NCI-H2196 (cell line): ENCODE measurements at regions not wholly inside any gene's neighbourhood (a gene's known extent, or its start where the extent isn't known, plus 50 kb on each side); places are given as distances from the start of the nearest gene placed in this dataset.
"Not testable (repeated sequence)": the region's sequence is repeated elsewhere in the genome, so short reads cannot be mapped to it uniquely, and the experiment has no call there.

ENCODE experiments used
- DNase-seq: peaks from one replicate; lab custom pipeline; 2025; ENCODE audit not compliant: unreplicated experiment; lab: John Stamatoyannopoulos, UW

DNA sequence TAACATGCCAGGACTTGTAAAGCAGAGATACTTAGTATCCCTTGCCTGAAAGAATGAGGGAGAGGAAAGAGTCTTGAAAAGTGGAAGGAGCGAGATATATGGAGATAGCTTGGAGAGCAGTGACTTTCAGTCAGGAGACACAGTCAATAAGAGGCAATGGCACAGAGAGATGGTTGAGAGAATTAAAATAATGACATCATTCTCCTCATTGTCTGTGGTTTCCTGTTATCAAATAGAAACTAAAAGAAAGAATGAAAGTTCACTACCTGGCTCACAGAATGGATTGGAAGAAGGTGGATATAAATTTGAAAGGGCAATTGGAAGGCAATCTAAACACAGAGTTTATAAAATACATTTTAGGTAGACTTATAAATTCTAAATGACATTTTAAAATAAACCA is 760.2 kb upstream of the AADAT start:
- DNase-seq = no peak

DNA sequence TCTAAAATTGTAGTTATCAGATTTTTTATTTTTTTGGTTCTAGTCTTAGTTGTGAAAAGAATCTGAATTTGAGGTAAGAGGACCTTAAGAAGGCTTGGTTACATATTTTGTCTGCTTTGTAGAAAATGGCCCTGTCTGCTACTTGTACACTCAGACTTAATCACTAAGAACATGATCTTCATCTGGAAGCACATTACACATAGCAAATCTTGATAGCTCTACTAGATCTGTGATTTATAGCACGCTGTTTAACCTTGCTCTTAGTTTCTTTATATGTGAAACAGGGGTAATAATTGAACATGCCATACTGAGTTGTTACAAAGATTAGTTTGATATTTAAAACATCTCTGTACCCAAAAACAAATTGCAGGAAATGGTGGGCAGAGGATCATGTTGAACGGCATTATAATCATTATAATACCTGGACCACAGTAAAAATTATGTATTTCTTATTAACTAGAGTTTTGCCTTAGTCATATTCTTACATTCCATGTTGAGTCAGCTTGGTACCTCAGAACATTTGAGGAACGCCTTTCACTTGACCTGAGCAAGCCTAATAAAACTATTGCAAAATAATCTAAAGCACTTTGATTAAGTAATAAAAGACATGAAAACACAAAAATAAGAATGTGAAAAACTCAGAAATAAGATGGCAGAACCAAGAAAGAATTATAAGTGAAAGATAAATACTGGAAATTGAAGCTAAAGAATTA is 738.0 kb upstream of the AADAT start:
- no peak for DNase-seq

DNA sequence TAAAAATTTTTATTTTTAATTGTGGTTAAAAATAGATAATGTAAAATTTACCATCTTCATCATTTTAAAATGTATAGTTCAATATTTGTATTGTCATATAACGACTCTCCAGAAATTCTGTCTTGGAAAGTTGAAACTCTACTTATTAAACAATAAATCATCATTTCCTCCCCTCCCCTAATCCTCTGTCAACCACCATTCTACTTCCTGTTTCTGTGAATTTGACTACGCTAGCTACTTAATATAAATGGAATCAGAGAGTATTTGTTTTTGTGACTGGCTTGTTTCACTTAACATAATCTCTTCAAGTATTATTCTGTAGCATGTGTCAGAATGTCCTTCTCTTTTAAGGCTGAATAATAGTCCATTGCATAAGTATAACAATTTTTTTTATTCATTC is 729.0 kb upstream of the AADAT start:
- no peak for DNase-seq

DNA sequence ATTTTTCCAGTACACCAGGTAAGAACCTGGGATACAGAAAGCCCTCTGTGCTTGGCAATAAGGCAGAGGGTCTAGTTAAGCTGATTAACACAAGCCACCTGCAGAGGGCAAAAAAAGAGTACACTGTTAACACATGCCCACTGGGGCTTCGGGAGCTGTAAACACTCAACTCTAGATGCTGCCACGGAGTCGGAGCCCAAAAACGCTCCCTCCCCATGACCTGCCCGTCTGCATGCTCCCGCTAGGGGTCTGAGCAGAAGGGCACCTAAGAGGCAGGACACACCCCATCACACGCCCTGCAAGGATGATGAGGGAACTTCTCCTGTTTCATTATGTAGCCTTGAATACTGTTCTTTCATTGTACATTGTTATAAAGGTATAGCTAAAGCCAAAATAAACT is 715.6 kb upstream of the AADAT start:
- no peak for DNase-seq

DNA sequence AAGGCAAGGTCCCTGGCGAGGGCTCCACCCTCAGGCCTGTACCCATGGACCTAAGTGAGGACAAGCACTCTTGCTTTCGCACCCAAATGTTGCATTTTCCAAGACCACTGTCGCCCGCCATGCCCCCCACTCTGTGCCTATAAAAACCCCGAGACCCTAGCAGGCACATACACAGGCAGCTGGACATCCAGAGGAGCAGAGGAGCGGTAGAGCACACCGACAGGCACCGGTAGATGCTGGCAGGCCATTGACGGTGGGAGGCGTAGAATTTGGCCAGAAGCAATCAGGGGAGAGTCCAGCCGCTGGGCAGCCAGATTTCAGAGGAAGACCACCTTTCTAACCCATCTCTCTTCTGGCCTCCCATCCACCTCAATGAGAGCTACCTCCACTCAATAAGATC is 715.2 kb upstream of the AADAT start:
- DNase-seq = no peak

DNA sequence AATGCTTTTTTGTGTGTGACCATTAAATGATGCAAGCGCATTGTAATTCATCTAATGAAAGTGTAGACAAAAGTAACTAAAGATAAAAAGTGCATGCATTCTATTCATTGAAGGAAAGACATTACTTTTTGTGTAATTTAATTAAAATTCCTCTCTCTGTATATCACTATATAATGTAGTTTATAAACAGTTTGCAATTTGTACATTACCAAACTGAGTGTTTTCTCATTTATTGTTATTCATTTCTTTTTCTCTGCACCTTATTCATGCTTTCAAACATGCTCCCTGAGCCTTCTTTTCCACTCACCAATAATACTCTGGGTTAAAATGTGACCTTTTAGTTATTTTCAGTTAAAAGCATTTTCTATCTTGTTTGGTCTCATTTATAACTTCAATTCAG is 713.7 kb upstream of the AADAT start:
- DNase-seq = no peak

DNA sequence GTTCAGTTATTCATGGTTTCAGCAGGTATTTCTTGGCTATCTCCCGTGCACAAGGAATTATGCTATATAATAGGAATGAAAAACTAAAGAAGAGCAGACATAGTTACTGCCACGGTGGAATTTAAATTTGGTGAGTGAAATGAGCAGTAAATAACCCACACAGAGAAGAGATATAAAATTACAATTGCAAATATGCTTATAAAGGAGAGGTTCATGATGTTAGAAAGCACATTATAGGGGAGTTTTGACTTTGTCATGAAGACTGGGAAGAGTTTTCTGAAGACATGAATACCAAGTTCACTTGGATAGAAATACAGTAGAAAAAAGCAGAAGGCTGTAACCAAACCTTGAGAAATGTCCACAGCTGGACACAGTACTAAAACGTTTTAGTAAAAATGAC is 712.0 kb upstream of the AADAT start:
- no peak for DNase-seq

DNA sequence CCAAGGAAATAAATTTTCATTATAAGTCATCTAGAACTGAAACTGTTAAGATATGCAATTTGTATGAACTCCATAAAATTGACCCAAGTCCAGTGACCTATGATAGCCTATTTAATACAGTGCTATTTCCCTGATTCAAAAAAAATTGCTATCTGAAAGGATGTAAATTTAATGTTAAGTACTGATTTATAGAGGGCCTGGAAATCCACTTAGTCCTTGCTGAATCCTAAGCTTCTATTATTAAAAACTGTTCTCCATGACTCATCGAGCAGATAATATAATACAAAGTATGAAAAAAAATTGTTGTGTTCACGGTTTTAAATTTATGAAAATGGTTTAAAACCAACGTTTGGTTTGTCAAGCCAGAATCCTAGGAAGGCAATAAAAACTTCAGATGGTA is 704.8 kb upstream of the AADAT start:
- DNase-seq = no peak

DNA sequence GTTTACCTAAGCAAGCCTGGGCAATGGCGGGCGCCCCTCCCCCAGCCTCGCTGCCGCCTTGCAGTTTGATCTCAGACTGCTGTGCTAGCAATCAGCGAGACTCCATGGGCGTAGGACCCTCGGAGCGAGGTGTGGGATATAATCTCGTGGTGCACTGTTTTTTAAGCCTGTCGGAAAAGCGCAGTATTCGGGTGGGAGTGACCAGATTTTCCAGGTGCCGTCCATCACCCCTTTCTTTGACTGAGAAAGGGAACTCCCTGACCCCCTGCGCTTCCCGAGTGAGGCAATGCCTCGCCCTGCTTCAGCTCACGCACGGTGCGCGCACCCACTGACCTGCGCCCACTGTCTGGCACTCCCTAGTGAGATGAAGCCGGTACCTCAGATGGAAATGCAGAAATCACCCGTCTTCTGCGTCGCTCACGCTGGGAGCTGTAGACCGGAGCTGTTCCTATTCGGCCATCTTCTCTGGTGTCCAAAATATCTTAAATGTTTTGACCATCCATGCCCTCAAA is 698.8 kb upstream of the AADAT start:
- not testable (repeated sequence) for DNase-seq

DNA sequence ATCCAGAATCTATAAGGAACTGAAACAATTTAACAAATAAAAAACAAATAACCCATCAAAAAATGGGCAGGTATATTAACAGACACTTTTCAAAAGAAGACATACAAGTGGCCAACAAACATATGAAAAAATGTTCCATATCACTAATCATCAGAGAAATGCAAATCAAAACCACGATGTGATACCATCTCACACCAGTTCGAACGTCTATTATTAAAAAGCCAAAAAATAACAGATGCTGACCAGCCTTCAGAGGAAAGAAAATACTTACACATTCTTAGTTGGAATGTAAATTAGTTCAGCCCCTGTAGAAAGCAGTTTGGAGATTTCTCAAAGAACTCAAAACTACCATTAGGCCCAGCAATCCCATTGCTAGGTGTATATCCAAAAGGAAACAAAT is 687.9 kb upstream of the AADAT start:
- no peak for DNase-seq

DNA sequence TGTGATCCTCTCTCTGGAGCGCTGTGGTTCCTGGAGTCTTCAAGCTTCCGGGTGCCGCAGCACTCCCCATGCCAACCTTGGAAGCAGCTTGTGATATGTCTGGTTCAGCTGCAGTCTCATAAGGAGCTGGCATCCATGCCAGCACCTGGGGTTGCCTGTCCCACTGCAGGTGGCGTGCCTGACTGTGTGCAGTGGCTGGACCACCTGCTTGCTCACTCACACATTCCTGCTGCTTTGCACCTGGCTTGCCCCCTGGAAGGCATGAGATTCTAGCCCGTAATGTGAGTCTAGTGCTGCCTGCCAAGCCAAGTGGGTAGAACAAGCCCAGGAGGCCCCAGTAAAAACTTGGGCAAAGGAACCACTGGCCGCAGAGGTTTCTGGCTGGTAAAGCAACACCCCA is 687.2 kb upstream of the AADAT start:
- no peak for DNase-seq

DNA sequence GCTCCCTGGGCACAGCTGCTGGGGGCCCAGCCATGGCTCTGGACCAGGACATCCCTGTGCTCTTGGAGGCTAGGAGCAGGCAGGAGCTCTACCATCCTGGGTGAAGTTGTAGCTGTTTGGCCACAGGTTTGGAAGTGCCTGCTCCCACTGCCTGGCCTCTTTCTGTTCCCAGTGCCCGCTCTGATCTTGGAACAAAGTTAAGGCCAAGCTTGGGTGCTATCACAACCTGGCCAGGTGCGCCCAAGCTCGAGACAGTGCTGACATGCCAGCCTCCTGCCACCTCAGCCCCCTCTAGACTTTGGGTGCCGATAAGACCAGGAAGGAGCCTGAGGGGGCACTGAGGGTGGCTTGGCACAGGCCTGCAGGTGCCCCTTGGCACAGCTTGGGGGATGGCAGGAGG is 686.1 kb upstream of the AADAT start:
- no peak for DNase-seq

DNA sequence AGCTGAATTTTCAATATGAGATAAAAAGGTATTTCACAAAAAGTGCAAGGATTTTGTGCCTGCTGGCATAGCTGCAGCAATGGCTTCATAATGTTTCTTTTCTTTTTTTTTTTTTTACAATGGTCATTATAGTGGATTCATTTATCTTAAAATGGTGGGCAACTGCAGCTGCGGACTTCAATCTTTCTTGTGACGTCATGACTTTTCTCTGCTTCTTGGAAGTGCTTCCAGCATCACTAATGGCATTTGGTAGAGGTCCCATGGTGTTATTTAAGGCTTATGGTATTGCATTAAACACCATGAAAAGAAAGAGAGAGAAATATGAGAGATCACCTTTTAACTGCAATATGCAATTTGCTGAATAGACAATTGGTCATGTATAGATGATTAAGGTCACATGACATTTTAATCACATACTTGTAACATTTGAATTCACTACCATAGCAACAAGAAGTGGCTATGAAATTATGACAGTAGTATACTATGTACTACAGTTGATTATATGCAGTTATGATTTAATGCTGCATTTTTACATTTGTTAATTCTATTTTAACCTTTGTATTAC is 684.0 kb upstream of the AADAT start:
- DNase-seq = no peak

DNA sequence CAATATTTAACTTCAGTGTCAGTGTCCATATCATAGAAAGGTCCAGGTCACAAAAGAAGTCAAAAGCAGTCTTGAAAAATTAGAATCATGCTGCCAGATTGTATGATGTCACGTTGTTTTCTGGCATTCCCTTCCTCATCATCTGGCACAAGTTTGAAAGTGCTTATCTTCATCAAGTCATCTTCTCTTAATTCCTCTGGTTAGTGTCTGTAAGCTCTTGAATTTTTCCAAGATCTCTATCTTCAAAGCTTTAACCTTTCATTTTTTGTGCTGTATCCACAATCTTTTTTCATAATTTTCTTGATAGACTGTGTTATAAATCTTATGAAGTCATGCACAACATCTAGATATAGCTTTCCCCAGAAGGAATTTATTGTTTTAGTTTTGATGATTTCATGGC is 682.7 kb upstream of the AADAT start:
- no peak for DNase-seq

DNA sequence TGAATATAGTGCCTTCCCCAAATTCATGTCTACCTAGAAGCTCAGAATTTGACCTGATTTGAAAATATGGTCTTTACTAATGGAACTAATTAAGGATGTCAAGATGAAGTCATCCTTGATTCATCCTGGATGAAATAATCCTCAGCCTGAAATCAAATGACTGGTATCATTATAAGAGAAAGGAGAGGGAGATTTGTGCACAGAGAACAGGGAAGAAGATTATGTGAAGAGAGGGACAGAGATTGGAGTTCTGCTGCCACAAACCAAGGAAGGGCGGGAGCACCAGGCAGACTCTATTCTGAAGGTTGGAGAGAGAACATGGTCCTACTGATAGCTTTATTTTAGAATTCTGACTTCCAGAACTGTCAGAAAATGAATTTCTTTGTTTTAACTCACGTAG is 680.9 kb upstream of the AADAT start:
- no peak for DNase-seq

DNA sequence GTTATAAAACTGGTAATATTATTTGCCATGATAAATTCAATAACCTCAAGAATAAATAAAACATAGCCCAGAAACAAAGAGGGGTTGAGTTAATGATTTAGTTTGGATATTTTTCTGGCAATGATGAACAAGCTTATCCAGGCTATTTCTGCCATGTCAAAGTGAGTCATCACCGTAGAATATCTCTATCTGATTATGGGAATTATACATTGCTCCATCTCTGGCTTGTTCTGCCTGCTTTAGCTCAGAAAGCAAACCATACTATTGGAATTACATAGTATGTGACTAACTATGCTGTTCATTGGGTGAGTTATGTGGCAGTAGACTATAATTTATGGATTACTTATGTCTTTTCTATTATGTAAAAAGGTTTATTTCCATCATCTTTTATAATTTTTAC is 680.1 kb upstream of the AADAT start:
- no peak for DNase-seq

DNA sequence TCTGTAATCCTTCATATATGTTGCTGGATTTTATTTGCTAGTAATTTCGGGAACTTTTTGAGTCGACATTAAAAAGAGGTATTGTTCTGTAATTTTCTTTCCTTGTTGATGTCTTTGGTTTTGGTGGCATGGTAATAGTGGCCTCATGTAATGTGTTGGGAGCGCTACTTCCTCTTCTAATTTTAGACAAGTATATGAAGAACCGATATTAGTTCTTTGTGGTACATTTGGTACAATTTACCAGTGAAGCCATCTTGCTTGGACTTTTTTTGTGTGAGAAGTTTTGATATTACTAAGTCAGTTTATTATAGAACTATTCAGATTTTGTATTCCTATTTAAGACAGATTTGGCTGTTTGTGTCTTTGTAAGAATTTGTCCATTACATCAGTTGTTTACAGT is 669.2 kb upstream of the AADAT start:
- no peak for DNase-seq

DNA sequence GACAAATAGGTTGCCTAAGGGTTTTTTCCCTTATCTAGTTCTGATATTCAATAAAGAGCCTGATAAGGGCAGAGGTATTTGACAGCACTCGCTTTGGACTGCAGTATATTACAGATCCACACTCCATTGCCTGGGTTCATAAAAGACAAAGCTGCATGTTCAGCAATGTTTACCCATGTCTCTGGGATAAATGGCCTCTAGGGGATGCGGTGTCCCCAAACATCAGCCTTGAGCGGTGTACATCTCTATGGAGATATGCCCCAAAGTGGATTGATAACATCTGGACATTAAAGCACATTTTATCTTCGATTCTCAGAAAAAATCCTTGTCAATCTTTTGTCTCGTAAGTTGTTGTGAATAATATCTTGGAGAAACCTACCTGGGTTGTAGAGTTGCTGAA is 660.8 kb upstream of the AADAT start:
- no peak for DNase-seq

DNA sequence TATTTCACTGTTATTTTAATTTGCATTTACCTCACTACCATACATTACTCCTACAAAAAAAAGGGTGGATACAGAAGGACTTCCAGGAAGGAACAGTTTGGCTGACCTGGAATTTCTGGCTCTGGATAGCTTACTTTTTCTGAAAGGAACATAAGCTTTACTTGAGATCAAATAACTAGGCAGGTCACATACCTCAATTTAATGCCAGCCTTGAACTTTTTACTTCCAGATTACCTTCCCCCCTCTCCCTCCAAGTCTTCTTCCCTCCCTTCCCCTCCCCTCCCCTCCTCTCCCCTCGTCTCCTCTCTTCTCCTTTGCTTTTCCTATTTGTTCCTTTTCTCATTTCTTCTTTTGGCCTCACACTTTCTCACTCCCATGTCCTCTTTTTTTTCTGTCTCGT is 659.2 kb upstream of the AADAT start:
- DNase-seq = no peak

DNA sequence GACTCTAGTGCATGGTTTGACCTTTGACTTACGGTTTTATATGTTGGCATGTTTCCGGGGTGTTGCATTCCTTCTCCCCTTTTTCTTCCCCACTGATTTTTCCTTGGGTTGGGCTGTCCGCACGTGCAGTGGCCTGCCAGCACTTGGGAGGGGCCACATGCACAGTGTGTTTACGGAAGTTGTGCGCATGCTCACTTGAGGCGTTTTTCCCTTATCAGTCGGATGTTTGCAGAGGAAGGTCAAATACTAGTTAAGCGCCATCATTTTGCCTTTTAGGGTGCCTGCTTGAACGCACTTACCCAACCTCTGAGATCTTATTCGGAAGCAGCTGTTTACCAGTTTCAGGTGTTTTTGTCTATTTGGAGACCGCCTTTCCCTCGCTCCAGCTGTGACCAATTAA is 653.9 kb upstream of the AADAT start:
- no peak for DNase-seq

DNA sequence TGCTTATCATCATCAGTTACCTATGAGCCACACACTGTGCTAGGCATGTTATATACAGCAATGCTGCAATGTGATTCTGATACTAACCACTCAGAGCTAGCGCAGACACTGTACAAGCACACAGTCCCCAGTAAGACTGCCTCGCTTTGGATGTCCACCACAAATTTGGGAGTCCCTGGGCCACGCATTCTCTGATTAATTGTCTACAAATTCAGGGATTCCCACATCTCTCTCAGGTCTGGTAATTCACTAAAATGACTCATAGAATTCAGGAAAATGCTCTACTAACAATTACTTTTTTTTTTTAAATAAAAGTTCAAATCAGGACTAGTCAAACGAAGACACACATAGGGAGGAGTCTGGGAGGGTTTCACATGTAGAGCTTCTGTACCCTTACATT is 652.1 kb upstream of the AADAT start:
- no peak for DNase-seq

DNA sequence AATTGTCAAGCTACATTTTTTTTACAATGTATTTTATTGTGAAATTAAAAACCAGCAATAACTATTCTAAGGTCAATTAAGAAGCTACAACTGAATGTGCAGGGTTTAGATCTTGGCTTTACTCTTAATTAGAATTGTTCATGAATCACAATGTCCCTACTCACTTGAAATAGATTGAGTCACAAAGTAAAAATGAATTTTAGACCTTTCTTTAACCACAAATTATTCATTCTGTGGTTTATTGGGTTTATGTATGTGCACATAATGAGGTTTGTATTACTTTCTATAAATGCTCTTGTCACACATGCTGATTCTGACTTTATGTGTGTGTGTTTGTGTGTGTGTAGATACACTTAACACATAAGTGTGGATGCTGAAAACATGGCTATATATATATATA is 647.0 kb upstream of the AADAT start:
- no peak for DNase-seq

DNA sequence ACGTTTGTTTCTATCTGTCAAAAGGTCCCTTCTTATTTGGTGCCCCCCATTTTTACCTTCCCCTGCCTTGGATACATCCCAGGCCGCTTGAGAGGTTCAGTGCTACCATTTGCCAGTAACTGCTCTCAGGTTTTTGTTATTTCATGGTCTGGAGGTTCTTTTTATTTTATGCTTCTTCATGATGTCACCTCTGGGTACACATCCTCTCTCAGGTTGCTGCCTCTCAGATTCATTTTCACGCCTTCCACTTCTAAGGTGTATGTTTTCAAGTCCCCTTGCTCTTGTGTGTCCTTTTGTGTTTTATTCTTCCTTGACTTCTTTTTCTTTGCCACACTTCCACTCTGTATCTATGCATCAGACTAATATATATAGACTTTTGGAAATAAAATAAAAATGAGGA is 640.1 kb upstream of the AADAT start:
- no peak for DNase-seq
